ENCODE measurements at regions not wholly inside any gene's neighbourhood (a gene's known extent, or its start where the extent isn't known, plus 50 kb on each side); places are given as distances from the start of the nearest gene placed in this dataset.
"Not testable (repeated sequence)": the region's sequence is repeated elsewhere in the genome, so short reads cannot be mapped to it uniquely, and the experiment has no call there.

DNA sequence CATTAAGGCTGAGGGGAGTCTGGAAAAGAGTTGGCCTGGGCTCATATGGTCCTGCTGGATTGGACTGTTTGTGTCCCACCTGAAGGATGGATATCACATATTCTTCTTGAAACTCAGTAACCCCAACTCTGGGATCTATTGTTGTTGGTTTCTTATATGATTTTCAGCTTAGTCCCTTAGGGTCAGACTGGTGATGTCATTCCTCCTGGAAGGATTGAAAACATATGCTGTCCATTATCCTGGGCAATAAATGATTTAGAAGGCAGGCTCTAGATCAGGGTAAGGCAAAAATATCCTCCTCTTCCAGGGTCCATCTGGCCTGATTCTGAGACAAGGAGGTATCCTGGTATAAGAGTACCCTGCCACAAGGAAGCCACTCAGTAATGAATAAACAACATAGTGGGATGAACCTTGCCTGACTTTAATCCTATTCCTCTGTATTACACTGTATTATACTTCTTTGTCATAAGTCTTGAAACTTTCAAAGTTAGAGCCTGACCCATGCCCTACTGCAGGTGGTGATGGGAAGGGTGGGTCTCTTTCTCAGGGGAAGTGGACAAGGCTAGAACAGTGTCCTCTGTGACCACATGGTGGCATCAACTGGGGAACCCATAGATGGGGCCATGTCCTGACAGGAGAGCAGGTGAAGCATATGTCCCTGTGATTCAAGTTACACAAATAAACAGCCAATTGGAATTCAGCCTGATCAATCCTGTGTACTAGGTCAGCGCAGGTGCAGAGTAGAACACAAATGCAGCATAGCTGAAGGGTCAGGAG, 454.4 kb upstream of the TRPC7 start:
- Histone ChIP-seq H4K20me1 (ENCODE audit: insufficient read depth) (no peaks in the 10 kb centered on the region), H3K27me3 (replicated peaks; ENCODE audit: insufficient read depth) (peaks cover 12% of the 10 kb centered on the region), H3K79me2 (ENCODE audit: insufficient read depth) (no peaks in the 10 kb centered on the region), H3K36me3 (ENCODE audit: low read depth) (no peaks in the 10 kb centered on the region), H3K4me2 (ENCODE audit: unreplicated experiment) (no peak overlapping the region), H3K9ac (no peak overlapping the region), H3F3A (ENCODE audit: insufficient read depth) (0 out of 2 replicates have a peak, but pooled peaks cover 3% of the 10 kb centered on the region), H2AFZ (no peak overlapping the region), H3K4me3 (no peak overlapping the region), H3K9me3 (ENCODE audit: low read depth) (no peaks in the 10 kb centered on the region), H3K9me2 (ENCODE audit: insufficient read depth) (no peaks in the 10 kb centered on the region), H3K4me1 (ENCODE audit: insufficient read depth) (peaks cover 1% of the 10 kb centered on the region; the same call in 1 of the 2 replicates), H3K27ac (no peak overlapping the region)
- 67 to 80% methylated on average over 1 of the region's 1 CpG for WGBS, 2 experiments (ENCODE audit: low coverage in 1 of 2, low lambda C conversion rate in 2 of 2, missing lambda C conversion rate in 2 of 2)
- DNase-seq = no peak
- in situ Hi-C loops (cut with MboI) = loop anchor here (10.0 to 25.0 kb wide), 2 partner anchors 395 to 493 kb away; no protein-coding TSS in a partner anchor
- TF ChIP-seq EZH2 (IDR thresholded peaks at IDR 0.05; ENCODE audit: insufficient read depth, poor library complexity, severe bottlenecking) = no peak
- no peak for TF ChIP-seq EZH2phosphoT487 (IDR thresholded peaks at IDR 0.05; ENCODE audit: insufficient read depth, low read depth)

DNA sequence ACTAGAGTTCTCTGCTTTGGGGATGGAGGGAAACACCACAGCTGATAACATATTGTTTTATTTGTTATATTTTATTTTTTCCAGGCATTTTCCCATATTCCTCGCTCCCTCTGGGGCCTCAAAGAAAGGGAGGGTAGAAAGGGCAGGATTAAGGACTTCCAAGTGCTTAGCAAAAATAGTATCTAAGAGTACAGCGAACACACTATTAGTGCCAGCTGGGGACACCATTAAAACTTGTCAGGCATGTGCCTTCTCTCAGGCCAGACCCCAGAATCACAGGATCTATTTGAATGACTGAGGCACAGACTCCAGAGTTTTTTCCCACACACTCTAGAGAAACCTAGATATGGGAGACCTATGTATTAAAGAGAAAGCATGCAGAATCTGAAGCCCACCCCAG, 451.0 kb upstream of the TRPC7 start:
- no peak overlapping the region for H2AFZ ChIP-seq
- no peaks in the 10 kb centered on the region for H3K9me2 ChIP-seq (ENCODE audit: insufficient read depth)
- no peak for DNase-seq
- peaks cover 12% of the 10 kb centered on the region for H3K27me3 ChIP-seq (replicated peaks; ENCODE audit: insufficient read depth)
- H3K4me2 ChIP-seq (ENCODE audit: unreplicated experiment) = no peak overlapping the region
- no peak for TF ChIP-seq EZH2phosphoT487 (IDR thresholded peaks at IDR 0.05; ENCODE audit: insufficient read depth, low read depth)
- TF ChIP-seq EZH2 (IDR thresholded peaks at IDR 0.05; ENCODE audit: insufficient read depth, poor library complexity, severe bottlenecking) = no peak
- WGBS, 2 experiments (ENCODE audit: low coverage in 1 of 2, low lambda C conversion rate in 2 of 2, missing lambda C conversion rate in 2 of 2) = 88 to 91% methylated on average over 2 of the region's 2 CpGs
- no peak overlapping the region for H3K9ac ChIP-seq
- no peak overlapping the region for H3K27ac ChIP-seq
- H3K79me2 ChIP-seq (ENCODE audit: insufficient read depth) = no peaks in the 10 kb centered on the region
- no peaks in the 10 kb centered on the region for H3K36me3 ChIP-seq (ENCODE audit: low read depth)
- no peaks in the 10 kb centered on the region for H3K9me3 ChIP-seq (ENCODE audit: low read depth)
- in situ Hi-C loops (cut with MboI) = loop anchor here (10.0 to 25.0 kb wide), 2 partner anchors 398 to 496 kb away; no protein-coding TSS in a partner anchor
- no peaks in the 10 kb centered on the region for H4K20me1 ChIP-seq (ENCODE audit: insufficient read depth)
- H3K4me1 ChIP-seq (ENCODE audit: insufficient read depth) = peaks cover 12% of the 10 kb centered on the region
- H3K4me3 ChIP-seq = no peak overlapping the region
- H3F3A ChIP-seq (ENCODE audit: insufficient read depth) = peaks cover 13% of the 10 kb centered on the region

DNA sequence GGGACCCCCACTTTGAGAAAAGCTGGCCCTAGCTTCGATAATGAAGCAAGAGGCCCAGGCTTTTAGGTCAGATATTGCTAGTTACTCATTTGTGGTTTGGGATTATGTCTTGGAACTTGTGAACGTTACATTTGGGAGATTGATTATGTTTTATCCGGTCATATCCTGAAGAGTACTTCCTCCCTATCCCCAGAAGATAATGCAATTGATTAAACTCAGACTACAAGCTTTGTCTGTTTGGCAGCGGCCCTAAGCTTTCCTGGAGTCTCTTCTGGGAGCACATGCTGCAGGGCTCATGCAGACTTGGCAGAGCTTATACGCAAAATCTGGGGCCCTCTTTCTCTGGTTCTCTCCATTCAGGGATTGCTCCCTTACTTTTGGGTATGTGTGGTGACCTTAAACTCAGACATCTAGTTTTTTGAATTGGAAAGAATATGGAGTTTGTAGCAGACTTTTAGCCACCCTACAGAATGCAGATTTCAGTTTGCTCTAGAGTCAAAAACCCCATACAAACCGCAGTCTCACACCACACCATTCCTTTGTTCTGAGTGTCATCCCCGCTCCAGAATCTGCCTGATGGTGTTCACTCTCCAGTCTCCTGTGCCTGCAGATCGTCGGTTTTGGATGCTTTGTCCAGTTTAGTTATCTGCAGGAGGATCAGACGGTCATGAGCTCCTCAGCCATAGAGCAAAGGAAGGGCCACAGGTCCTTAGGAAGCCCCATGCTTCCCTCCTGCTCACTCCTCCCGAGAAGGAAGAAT, 449.5 kb upstream of the TRPC7 start:
- H3K4me2 ChIP-seq (ENCODE audit: unreplicated experiment) = no peak overlapping the region
- 61 to 63% methylated on average over 11 of the region's 11 CpGs for WGBS, 2 experiments (ENCODE audit: low coverage in 1 of 2, low lambda C conversion rate in 2 of 2, missing lambda C conversion rate in 2 of 2)
- no peaks in the 10 kb centered on the region for H3K36me3 ChIP-seq (ENCODE audit: low read depth)
- H2AFZ ChIP-seq = no peak overlapping the region
- H3F3A ChIP-seq (ENCODE audit: insufficient read depth) = peaks cover 21% of the 10 kb centered on the region
- peak overlapping the region; percentile 37 for H3K27ac ChIP-seq
- no peaks in the 10 kb centered on the region for H3K9me3 ChIP-seq (ENCODE audit: low read depth)
- H4K20me1 ChIP-seq (ENCODE audit: insufficient read depth) = no peaks in the 10 kb centered on the region
- peaks cover 7% of the 10 kb centered on the region for H3K27me3 ChIP-seq (replicated peaks; ENCODE audit: insufficient read depth)
- peak; percentile 56 for DNase-seq
- H3K4me3 ChIP-seq = no peak overlapping the region
- H3K79me2 ChIP-seq (ENCODE audit: insufficient read depth) = no peaks in the 10 kb centered on the region
- peaks cover 26% of the 10 kb centered on the region for H3K4me1 ChIP-seq (ENCODE audit: insufficient read depth)
- in situ Hi-C loops (cut with MboI) = loop anchor here (10.0 to 25.0 kb wide), 2 partner anchors 400 to 498 kb away; no protein-coding TSS in a partner anchor
- TF ChIP-seq EZH2 (IDR thresholded peaks at IDR 0.05; ENCODE audit: insufficient read depth, poor library complexity, severe bottlenecking) (no peak), EZH2phosphoT487 (IDR thresholded peaks at IDR 0.05; ENCODE audit: insufficient read depth, low read depth) (no peak)
- H3K9ac ChIP-seq = no peak overlapping the region
- H3K9me2 ChIP-seq (ENCODE audit: insufficient read depth) = no peaks in the 10 kb centered on the region

DNA sequence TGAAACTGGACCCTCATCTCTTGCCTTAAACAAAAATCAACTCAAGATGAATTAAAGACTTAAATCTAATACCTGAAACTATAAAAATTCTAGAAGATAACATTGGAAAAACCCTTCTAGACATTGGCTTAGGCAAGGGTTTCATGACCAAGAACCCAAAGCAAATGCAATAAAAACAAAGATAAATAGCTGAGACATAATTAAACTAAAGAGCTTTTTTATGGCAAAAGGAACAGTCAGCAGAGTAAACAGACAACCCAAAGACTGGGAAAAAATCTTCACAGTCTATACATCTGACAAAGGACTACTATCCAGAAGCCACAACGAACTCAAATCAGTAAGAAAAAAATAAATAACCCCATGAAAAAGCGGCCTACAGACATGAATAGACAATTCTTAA, 446.9 kb upstream of the TRPC7 start:
- H3K4me3 ChIP-seq; H3K36me3 ChIP-seq (ENCODE audit: low read depth); H3K27ac ChIP-seq; H3K27me3 ChIP-seq (replicated peaks; ENCODE audit: insufficient read depth); H3K9me3 ChIP-seq (ENCODE audit: low read depth); H3K79me2 ChIP-seq (ENCODE audit: insufficient read depth); H3K9ac ChIP-seq; H4K20me1 ChIP-seq (ENCODE audit: insufficient read depth); H3K4me2 ChIP-seq (ENCODE audit: unreplicated experiment); H3K9me2 ChIP-seq (ENCODE audit: insufficient read depth); H2AFZ ChIP-seq; DNase-seq: not testable (repeated sequence)
- Histone ChIP-seq H3K4me1 (ENCODE audit: insufficient read depth) (peaks cover 30% of the 10 kb centered on the region), H3F3A (ENCODE audit: insufficient read depth) (peaks cover 21% of the 10 kb centered on the region)
- WGBS, 2 experiments (ENCODE audit: low coverage in 1 of 2, low lambda C conversion rate in 2 of 2, missing lambda C conversion rate in 2 of 2) = 89 to 92% methylated on average over 2 of the region's 2 CpGs
- in situ Hi-C loops (cut with MboI) = loop anchor here (10.0 to 25.0 kb wide), 2 partner anchors 403 to 500 kb away; no protein-coding TSS in a partner anchor
